Activated gamma-delta T cell treated with anti-CD3 and anti-CD28 coated beads, Interleukin-2, amount 50 U/mL, for 16 hours (primary cell): ENCODE measurements at regions not wholly inside any gene's neighbourhood (a gene's known extent, or its start where the extent isn't known, plus 50 kb on each side); places are given as distances from the start of the nearest gene placed in this dataset.

Source experiments
- DNase-seq: peaks from one replicate; pipeline ENCODE4 v3.0.0-alpha.2; 2020; ENCODE audit warnings: low read depth

DNA sequence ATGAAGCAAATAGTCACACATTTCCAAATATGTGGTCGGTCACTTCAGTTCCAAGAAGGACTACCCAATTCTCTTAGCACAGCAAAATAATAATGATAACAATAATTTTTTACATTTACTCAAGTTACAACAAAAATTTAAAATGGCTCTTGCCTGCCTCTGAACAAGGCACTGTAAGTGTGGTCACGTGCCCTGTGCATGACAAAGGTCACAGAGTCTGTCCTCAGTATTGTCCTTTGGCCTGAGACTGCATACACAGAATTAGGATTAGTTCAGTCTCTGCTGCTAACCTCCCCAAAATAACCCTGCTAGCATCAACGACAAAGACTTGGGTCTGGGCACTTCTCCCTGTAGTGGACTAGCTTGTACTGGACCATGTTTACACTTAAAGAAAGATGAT, 297.1 kb upstream of the DUSP10 start:
- DNase-seq: no peak

DNA sequence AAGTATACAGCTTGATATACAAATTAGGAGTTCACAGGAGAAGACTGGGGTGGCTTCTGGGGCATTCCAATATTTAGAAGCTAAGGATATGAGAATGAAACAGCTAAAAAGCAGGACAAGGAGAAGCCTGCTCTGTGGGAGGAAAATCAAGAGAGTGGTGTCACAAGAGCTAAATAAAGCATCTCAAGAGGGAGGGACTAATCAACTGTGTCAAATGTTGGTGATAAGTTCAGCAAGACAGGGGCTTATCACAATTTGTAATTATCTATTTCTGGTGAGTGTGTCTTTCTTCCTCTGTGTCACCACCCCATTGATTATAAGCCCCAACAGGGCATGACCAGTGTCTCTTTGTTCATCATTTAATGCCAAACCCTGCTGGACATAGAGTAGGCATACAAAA, 295.8 kb upstream of the DUSP10 start:
- no peak for DNase-seq

DNA sequence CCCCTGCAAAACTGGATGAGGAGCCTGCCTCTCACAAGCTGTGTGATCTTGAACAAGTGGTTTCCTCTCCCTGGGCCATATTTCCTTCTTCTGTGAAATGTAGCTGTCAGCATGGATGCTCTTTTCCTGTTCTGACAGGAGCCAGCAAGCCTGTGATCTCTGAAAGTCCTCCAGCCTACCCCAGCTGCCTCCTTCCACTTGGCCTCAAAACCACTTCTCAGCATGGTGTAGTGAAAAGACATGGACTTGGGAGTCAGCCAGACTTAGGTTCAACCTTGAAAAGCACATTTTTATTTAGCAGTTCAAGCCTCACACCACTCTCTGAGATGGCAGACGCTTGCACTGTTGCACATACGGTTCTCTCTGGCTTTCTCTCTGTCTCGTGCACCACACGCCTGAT, 292.9 kb upstream of the DUSP10 start:
- DNase-seq: no peak

DNA sequence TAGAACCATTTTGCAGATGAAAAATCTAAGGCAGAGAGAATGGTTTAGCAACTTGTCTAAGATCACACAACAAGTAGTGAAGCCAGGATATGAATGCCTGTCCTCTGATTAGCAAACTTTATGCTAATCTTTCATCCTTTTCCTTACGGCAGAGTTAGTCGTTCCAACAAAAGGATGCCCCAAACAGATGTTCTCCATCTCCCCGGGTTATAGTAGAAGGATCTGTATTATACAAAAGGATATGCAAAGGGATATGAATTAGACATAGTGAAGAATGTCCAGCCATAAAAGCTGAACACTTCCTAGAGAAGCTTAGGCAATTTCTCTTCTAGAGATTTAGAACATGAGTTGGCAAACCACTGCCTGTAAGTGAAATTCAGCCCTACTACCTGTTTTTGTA, 291.6 kb upstream of the DUSP10 start:
- no peak for DNase-seq

DNA sequence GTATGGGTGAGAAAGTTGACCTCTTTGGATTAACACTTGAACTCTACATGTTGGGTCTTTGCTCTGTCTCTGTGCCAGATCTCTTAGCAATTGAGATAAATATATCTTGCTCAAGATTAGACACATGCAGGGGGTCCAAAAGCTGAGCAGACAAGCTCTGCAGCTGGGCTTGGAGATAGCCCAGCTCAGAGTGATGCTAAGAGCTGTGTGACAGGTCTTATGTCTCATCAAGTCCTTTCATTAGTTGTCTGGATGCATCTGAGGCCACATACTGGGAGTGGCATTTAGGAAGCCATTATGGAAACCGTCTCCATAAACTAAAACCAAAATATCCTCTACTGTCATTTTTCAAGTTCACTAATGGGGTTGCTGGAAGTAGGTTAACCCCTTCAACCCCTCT, 289.4 kb upstream of the DUSP10 start:
- DNase-seq: no peak

DNA sequence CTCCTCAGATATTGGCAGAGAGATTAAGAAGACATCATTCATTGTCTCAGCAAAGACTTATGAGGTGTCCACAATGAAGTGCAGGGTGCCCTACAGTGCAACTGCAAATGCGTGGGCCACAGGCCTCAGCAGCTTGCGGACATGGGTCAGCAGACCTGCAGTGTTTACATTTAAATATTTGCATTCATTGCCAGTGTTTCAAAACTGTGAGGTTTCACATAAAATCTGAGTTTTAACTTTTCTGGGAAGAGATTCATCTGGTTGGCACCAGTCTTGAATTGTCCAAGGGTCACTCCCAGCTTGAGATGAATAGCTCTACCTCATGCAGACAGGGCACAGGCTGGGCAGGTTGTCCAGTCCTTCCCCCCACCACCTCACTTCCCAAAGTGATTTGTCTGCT, 286.8 kb upstream of the DUSP10 start:
- DNase-seq: no peak

DNA sequence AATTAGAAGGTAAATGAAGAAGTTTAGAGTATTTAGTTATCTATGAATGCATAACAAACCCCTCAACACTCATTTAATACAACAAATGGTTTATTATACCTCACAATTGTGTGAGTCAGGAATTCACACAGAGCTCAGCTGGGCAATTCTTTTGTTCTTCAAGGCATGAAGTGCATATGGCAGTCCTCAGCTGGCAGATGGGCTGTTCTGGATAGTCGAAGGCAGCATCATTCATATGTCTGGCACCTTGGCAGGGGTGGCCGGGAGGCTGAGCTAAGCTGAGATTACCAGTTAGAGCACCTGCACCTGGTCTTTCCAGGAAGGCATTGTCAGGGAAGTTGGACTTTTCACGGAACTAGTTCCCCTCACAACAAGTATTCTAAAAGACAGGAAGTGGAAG, 286.2 kb upstream of the DUSP10 start:
- DNase-seq: no peak

DNA sequence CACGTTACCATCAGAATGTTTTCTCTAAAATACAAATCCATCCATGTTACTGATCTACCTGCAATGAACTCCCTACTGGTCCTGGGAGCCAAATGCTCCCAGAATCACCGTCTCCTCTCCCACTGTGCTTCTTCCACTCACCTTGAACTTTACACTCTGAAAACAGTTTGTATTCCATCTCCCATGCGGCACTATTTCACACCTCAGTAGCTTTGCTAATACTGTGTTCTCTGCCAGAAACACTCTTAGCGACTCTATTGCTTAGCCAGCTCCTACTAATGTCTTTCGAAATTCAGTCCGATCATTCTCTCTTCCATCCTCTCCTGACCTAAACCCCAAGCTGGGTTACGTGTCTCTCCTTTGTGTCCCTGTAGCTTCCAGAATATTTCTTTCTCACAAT, 284.4 kb upstream of the DUSP10 start:
- no peak for DNase-seq

DNA sequence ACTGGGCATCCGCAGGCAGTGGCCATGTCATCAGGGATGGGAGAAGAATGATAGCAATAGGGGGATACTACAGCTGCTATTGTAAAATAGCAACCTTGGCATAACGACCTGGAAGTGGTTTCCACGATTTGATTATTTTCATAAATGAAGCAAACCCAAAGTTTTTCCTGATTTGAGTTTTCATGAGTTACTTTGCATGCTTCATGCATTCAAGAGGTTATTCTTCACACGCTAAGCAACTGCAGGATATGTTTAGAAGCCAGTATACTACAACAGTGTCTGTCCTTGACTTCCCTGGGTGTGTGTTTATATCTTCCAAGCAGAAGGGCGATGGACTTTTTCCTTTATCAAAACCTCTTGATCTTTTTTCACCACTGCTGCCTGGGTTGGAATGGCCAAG, 281.1 kb upstream of the DUSP10 start:
- DNase-seq: no peak

DNA sequence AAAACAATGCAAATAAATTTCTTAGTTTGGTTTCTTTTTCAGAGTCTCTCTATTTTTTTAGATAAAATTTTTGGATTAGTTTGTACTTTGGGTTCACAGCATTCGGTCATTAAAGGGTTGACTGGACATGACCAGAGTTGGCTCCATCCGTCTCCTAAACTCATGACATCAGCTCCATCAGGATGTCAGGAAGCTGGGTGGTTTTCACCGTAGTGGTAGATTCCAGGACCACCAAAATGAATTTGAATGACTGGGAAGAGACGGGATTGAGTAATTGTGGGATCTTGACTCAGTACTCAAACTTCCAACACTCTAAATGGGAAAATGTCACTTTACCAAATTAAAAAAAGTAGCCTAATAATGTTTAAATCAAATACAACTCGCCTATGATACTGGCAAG, 279.2 kb upstream of the DUSP10 start:
- DNase-seq: no peak

DNA sequence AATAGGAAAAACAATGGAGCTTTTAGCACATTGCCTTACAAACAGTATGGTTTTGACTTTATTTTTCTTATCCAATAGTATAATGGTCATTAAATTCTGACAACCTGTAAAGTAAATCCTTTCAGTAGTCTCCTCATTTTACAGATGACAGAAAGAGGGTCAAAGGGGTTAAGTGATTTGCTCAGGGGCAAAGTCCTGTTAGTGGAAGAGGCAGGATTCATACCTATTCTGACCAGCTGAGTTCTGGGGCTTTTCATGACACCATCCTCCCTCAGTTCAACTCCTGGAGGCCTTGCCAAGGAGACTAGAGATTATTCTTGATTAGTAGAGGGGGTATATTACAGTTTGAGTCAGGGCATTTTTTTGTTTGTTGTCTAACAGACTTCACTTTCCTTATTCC, 278.7 kb upstream of the DUSP10 start:
- DNase-seq: no peak

DNA sequence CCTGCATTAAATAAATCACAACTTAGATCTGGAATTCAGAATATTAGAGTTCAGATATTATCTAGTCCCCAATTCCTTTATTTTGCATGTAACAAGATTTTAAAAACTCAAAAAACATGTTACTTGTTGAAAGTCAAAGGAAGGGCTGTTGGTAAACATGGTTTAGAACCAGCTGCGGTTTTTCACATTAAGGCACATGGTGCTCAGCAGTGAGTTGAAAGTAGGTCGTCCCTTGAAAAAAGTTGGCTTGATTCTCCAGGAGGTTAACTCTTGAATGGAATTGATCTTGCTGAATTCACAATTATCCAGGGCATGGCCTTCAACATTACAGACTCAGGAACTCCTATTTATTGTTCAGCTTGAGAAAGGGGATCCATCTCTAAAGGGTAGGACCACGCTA, 277.1 kb upstream of the DUSP10 start:
- no peak for DNase-seq

DNA sequence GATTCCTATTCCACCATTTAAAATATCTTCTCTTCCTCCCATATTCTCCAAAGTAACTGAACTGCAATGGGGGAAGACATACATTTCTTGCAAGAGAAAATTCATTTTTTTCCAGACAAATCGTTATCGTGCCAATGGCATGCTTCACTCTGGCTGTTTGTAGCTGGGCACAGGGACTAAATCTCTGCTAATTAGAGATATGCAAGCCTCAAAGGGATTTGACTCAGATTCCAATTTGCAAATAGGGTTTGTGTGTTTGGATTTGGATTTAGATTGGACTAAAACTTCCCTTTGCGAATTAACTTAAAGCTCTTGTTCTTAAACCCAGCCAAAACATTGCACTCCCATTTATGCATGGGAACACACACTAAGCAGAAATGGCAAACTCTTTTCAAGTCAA, 276.2 kb upstream of the DUSP10 start:
- no peak for DNase-seq

DNA sequence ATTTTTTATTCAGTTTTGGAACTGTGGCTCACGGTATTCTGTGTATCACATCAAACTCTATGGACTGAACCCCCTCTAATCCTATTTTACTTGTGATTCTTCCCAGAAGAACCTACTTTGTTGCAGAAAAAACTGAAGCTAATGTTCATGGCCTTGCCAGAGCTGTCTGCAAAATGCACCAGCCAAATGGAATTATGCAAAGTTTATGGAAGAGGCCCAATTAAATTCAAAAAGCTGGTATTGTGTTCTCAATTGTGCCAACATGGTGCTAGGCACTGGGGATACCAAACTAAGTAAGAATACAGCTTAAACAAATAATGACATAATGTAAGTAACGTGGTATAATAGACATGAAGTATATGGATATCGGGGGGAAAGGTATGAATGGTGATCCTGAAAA, 273.8 kb upstream of the DUSP10 start:
- DNase-seq: no peak

DNA sequence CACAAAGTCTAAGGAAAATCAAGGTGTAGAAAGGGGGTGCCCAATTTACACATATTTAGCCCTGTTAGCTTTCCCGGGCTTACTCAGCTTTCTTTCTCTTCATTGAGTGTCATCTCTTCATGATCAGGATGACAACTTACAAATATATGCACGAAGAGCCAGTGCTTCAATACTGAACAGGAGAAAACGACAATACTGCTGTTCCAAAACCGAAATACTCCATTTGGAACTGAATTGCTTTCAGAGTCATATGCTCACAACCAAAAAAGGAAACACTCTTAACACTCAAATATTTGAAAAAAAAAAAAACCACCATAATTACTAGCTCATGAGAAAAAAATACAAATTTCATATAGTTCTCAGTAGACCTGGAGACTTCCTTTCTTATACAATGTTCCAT, 272.1 kb upstream of the DUSP10 start:
- no peak for DNase-seq

DNA sequence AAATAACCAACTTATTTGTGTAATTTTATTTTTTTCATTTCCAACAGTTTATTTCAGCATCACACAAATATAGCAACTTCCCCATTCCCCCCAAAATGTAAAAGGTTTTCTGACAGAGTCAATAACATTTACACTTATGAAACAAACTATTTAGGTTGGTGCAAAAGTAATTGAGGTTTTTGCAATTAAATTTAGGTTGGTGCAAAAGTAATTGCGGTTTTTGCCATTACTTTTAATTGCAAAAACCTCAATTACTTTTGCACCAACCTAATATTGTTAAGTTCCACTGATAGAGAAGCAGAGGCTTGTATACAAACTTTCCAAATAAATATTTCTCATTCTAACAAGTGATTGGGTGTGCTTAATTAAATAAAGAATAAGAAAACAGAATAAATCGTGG, 270.9 kb upstream of the DUSP10 start:
- no peak for DNase-seq

DNA sequence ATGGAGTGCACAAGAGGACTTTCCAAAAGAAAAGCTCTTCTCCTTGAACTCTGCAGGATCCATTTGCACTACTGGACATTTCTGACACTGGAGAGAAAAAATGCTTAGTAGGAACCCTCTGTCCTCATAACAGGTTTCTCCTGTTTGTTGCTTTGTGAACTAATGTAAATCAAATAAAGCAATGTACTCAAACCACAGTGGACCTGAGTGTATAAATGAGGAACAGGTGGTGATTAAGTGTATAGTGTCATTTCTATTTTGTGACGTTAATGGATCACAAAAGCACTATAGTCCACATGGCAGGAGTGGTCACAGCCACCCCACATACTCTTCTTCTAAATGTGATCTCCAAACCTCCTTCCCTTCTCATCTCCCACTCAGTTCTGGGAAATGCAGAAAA, 268.4 kb upstream of the DUSP10 start:
- no peak for DNase-seq

DNA sequence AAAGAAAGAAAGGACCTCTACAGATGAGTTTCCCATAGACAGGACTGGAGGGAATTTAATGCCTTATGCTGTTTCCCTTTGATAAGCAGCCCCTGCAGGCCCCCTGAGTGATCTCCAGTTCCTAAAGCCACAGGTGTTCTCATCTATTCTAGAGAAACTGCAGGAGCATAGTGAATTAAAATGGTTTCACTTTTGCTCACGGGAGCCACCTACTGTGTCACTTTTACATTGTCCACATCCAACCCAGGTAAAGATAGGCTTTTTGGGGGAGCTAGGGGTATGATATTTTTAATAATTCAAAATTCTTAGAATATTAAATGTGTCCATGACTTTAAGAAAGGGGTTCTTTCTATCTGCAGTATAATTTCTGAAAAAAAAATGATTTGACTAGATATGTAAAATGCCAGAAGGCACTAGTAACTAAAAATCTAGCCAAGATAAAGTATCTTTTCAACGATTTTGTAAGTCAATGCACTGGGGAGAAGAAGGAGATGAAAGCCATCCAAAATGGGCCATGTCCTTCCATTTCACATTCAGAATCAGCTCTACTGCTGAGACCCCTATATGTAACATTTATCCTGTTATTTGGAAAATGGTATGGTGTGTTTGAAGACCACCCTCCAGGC, 267.3 kb upstream of the DUSP10 start:
- DNase-seq: no peak

DNA sequence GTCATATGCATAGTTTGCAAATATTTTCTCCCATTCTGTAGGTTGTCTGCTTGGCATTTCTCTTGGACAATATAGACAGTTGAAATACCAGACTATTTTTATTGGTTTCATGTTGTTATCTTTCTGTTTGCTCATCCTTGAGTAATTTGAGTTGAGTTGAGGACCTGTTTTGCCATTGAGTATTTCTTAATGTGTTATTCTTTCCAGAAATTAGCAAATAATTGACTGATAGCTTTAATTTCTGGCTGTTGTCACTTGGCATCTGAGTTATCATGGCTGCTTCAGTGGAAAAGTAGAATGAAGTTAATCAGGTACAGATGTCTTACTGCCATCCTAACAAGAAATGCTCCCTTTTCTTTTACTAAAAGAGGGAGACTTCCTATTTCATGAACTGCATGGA, 264.8 kb upstream of the DUSP10 start:
- DNase-seq: no peak

DNA sequence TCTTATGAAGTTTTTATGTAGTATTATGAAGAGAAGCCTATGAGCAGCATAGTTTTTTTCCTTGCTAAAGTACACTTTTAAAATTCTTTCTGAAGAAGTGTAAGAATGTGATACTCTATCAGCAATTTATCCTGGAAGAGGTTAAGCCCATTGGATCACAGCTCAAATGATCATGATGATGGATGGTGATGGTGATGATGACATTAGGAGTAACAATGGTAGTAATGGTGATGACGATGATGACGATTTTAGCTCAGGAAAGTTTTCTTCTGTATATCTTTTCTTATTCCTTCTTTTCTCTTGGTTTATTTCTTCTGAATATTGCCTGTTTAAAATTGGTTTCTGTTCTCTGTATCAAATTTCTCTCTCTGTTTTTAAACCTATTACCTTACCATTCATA, 262.9 kb upstream of the DUSP10 start:
- no peak for DNase-seq

DNA sequence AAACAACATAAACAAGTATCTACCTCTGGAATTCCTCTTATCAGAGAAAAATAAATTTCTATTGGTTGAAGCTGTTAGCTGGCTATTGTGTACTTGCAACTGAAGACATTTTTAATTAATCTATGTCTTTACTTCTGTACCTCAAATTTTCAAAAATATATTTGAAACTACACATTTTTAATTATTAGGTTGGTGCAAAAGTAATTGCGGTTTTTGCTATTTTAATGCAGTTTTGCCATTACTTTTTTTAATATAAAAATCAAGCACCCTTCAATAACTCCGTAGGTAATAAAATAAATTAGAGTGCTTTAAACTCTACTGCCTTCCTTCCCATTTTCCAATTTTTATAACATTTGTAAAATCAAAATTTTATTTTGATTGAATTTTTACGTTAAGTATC, 262.1 kb upstream of the DUSP10 start:
- DNase-seq: no peak

DNA sequence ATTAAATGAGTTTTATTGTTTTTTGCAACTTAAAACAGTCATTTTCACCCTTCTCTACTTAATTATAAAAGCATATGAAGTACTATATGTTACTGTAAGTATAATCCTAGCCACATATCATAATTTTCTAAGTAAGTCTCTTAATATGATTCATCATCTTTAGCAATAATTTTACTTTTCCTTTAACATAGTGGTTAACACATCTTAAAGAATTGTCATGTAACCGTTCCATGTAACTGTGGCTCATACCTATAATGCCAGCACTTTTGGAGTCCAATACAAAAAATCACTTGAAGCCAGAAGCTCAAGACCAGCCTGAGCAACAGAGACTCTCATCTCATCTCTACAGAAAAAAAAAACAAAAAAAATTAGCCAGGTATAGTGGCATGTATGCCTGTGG, 260.6 kb upstream of the DUSP10 start:
- DNase-seq: no peak

DNA sequence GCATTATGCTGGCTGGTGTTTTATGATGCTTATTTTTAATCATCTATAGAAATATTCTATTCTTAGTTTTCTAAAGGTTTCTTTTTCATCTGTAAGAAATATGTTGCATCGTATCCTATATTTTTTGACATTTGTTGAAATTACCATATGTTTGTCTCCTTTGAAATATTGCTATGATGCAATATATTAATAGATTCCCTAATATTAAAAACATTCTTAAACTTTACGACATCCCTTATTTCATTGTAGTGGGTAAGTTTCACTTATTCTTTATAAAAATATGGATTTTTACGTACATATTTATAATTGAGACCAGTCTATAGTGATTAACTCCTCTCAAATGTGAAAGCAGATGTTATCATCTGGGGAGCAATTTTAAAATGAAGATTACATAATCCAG, 258.2 kb upstream of the DUSP10 start:
- no peak for DNase-seq

DNA sequence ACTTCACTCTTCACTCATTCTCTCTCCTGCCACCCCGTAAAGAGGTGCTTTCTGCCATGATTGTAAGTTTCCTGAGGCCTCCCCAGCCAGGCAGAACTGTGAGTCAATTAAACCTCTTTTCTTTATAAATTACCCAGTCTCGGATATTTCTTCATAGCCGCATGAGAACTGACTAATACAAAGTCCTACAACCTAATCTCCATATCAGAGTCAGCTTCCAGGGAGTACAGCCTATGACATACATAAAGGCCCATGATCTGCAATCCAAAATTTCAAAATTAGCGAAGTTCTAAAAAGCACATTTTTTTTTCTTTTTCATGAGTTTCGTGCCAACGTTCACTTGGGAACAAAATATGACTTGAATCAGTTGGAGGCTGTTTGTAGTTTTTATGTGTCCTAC, 256.9 kb upstream of the DUSP10 start:
- DNase-seq: no peak

DNA sequence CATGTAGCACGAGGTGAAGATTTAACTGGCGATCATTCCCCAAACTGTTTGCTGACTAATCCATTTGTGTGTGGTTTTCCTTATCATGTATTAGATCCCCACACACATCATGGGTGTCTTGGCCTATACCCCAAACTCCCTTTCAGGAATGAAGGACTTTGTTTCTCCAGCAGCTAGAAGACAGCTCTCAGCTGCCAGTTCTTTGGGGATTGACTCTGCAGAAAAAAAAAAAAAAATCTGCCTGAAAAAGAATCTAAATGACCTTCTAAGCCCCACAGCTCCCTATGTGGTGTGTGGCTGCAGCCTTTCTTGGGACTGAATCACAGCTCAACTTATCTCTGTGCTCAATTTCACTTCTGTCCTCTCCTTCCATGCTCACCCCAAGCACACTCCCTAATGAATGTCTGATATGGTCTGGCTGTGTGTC, 256.3 kb upstream of the DUSP10 start:
- DNase-seq: no peak
